NCI-H128 (cell line): ENCODE measurements at regions not wholly inside any gene's neighbourhood (a gene's known extent, or its start where the extent isn't known, plus 50 kb on each side); places are given as distances from the start of the nearest gene placed in this dataset.
"Not testable (repeated sequence)": the region's sequence is repeated elsewhere in the genome, so short reads cannot be mapped to it uniquely, and the experiment has no call there.

Experiments
- DNase-seq: peaks from one replicate; lab custom pipeline; 2025; ENCODE audit not compliant: unreplicated experiment; lab: John Stamatoyannopoulos, UW

GRCh38 chr20:52446421-52447224 is 255.0 kb upstream of the ZFP64 start:
- DNase-seq = no peak

GRCh38 chr20:52444455-52444854 is 252.9 kb upstream of the ZFP64 start:
- no peak for DNase-seq

- DNase-seq = no peak
These were observed 252.3 kb upstream of the ZFP64 start for GRCh38 chr20:52443874-52444273.

- DNase-seq = no peak
These were observed 250.1 kb upstream of the ZFP64 start for GRCh38 chr20:52441710-52442109.

GRCh38 chr20:52439375-52439774 is 247.8 kb upstream of the ZFP64 start:
- DNase-seq = no peak

- DNase-seq = no peak
These were observed 246.9 kb upstream of the ZFP64 start for GRCh38 chr20:52438326-52438963.

- DNase-seq = no peak
These were observed 242.9 kb upstream of the ZFP64 start for GRCh38 chr20:52434453-52434852.

- no peak for DNase-seq
These were observed 242.5 kb upstream of the ZFP64 start for GRCh38 chr20:52434041-52434425.

- DNase-seq = no peak
These were observed 241.9 kb upstream of the ZFP64 start for GRCh38 chr20:52433326-52434040.

GRCh38 chr20:52432740-52433139 is 241.2 kb upstream of the ZFP64 start:
- DNase-seq = no peak

GRCh38 chr20:52429029-52429428 is 237.4 kb upstream of the ZFP64 start:
- DNase-seq = no peak

- no peak for DNase-seq
These were observed 236.4 kb upstream of the ZFP64 start for GRCh38 chr20:52427960-52428359.

- no peak for DNase-seq
These were observed 235.3 kb upstream of the ZFP64 start for GRCh38 chr20:52426856-52427255.

GRCh38 chr20:52425701-52426100 is 234.1 kb upstream of the ZFP64 start:
- DNase-seq = no peak

- no peak for DNase-seq
These were observed 233.7 kb upstream of the ZFP64 start for GRCh38 chr20:52425253-52425652.

- DNase-seq = not testable (repeated sequence)
These were observed 232.9 kb upstream of the ZFP64 start for GRCh38 chr20:52424357-52424942.

GRCh38 chr20:52423536-52424140 is 232.1 kb upstream of the ZFP64 start:
- not testable (repeated sequence) for DNase-seq

- no peak for DNase-seq
These were observed 231.2 kb upstream of the ZFP64 start for GRCh38 chr20:52422574-52423336.

- no peak for DNase-seq
These were observed 229.2 kb upstream of the ZFP64 start for GRCh38 chr20:52420805-52421204.

GRCh38 chr20:52419205-52419604 is 227.6 kb upstream of the ZFP64 start:
- DNase-seq = no peak
